AG04449 (cell line): ENCODE measurements at regions not wholly inside any gene's neighbourhood (a gene's known extent, or its start where the extent isn't known, plus 50 kb on each side); places are given as distances from the start of the nearest gene placed in this dataset.

Experiments
- CTCF ChIA-PET: fragments of 350-600 bp; formaldehyde crosslinking; extraction: SDS; loops from one replicate; lab custom pipeline; 2021; ENCODE audit warnings: antibody characterized with exemption; lab: Yijun Ruan, JAX
- POLR2A ChIA-PET: fragments of 400-600, 350-600 bp; formaldehyde crosslinking; extraction: SDS; loops from one replicate; lab custom pipeline; 2020; ENCODE audit warnings: antibody characterized with exemption, inconsistent platforms; lab: Yijun Ruan, JAX
- DNase-seq: peaks from one replicate; pipeline ENCODE4 v3.0.0-alpha.2; 2010; ENCODE audit warnings: low read depth, low spot score
- H3K4me3 ChIP-seq: 2 replicates; pipeline ENCODE4 v1.5.1; 2011; ENCODE audit warnings: low read depth, mild to moderate bottlenecking, control low read depth, low read length
- CTCF ChIP-seq: IDR thresholded peaks from one replicate; pipeline ENCODE4 v1.5.1; 2011; ENCODE audit warnings: mild to moderate bottlenecking, moderate library complexity, low read length, control low read depth, inconsistent platforms; ENCODE audit not compliant: insufficient read depth; ENCODE audit errors: missing control alignments

- H3K4me3 ChIP-seq: no peak overlapping the region
- ChIA-PET CTCF (no interaction called here), POLR2A (no interaction called here)
- no peak for DNase-seq
- no peak for TF ChIP-seq CTCF
These were observed 171.6 kb upstream of the SETBP1 start for GRCh38 chr18:44509048-44509447.

GRCh38 chr18:44510390-44510789, 170.3 kb upstream of the SETBP1 start:
- no peak for DNase-seq
- no peak overlapping the region for H3K4me3 ChIP-seq
- TF ChIP-seq CTCF: no peak
- ChIA-PET POLR2A (no interaction called here), CTCF (no interaction called here)

- no peak for DNase-seq
- no peak overlapping the region for H3K4me3 ChIP-seq
- ChIA-PET POLR2A (no interaction called here), CTCF (no interaction called here)
- no peak for TF ChIP-seq CTCF
These were observed 167.5 kb upstream of the SETBP1 start for GRCh38 chr18:44513233-44513632.

- POLR2A ChIA-PET: no interaction called here
- no peak for TF ChIP-seq CTCF
- no peak overlapping the region for H3K4me3 ChIP-seq
- CTCF ChIA-PET: no interaction called here
- no peak for DNase-seq
These were observed 166.6 kb upstream of the SETBP1 start for GRCh38 chr18:44514106-44514505.

GRCh38 chr18:44514766-44515165, 165.9 kb upstream of the SETBP1 start:
- H3K4me3 ChIP-seq: no peak overlapping the region
- POLR2A ChIA-PET: no interaction called here
- TF ChIP-seq CTCF: no peak
- no peak for DNase-seq
- CTCF ChIA-PET: no interaction called here

GRCh38 chr18:44516450-44516849, 164.2 kb upstream of the SETBP1 start:
- ChIA-PET POLR2A (no interaction called here), CTCF (no interaction called here)
- no peak for TF ChIP-seq CTCF
- DNase-seq: no peak
- H3K4me3 ChIP-seq: no peak overlapping the region
